RWPE1 (cell line): ENCODE measurements at regions not wholly inside any gene's neighbourhood (a gene's known extent, or its start where the extent isn't known, plus 50 kb on each side); places are given as distances from the start of the nearest gene placed in this dataset.

Experiments used
- CTCF ChIA-PET: fragments of 350-600 bp; sonication (Branson Sonifier 250); formaldehyde crosslinking; extraction: SDS; loops from one replicate; lab custom pipeline; 2021; lab: Yijun Ruan, JAX
- POLR2A ChIA-PET: fragments of 400-600 bp; formaldehyde crosslinking; extraction: SDS; loops from one replicate; lab custom pipeline; 2020; ENCODE audit warnings: antibody characterized with exemption; ENCODE audit not compliant: low non-redundant PET; lab: Yijun Ruan, JAX
- DNase-seq: peaks from one replicate; pipeline ENCODE4 v3.0.0; 2012; ENCODE audit warnings: low spot score
- H3K27ac ChIP-seq: fragments of 450-650 bp; 2 replicates; pipeline ENCODE4 v1.5.1; 2017
- TF ChIP-seq, protein P1 (sequence below): fragments of 450-650 bp; conservative IDR thresholded peaks from 2 replicates; pipeline ENCODE4 v1.5.1; 2017; ENCODE audit warnings: low read depth, mild to moderate bottlenecking

DNA sequence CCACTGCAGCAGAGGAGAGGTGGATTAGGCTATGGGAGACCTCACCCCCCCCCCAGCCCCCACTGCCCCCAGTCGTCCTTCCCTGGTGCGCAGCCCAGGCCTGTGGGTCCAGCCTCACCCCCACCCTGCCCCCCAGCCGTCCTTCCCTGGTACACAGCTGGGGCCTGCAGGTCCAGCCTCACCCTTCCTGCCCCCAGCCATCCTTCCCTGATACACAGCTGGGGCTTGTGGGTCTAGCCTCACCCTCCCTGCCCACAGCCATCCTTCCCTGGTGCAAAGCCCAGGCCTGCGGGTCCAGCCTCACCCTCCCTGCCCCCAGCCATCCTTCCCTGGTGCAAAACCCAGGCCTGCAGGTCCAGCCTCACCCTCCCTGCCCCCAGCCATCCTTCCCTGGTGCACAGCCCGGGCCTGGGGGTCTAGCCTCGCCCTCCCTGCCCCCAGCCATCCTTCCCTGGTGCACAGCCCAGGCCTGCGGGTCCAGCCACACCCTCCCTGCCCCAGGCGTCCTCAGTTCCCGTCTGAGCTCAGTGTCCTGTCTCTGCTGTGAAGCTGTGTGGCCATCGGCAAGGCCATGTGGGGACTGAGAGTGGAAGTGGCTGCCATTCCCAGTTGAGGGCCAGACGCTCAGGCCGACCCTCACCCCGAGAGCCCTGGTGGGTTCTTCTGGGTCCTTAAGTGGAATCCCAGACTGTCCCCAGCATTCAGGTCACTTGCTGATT lies 86.8 kb upstream of the SNTG2 start:
- TF ChIP-seq, protein P1, sequence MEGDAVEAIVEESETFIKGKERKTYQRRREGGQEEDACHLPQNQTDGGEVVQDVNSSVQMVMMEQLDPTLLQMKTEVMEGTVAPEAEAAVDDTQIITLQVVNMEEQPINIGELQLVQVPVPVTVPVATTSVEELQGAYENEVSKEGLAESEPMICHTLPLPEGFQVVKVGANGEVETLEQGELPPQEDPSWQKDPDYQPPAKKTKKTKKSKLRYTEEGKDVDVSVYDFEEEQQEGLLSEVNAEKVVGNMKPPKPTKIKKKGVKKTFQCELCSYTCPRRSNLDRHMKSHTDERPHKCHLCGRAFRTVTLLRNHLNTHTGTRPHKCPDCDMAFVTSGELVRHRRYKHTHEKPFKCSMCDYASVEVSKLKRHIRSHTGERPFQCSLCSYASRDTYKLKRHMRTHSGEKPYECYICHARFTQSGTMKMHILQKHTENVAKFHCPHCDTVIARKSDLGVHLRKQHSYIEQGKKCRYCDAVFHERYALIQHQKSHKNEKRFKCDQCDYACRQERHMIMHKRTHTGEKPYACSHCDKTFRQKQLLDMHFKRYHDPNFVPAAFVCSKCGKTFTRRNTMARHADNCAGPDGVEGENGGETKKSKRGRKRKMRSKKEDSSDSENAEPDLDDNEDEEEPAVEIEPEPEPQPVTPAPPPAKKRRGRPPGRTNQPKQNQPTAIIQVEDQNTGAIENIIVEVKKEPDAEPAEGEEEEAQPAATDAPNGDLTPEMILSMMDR, result no peak
- DNase-seq, result no peak
- ChIA-PET POLR2A (no interaction called here), CTCF (no interaction called here)
- no peak overlapping the region for H3K27ac ChIP-seq

DNA sequence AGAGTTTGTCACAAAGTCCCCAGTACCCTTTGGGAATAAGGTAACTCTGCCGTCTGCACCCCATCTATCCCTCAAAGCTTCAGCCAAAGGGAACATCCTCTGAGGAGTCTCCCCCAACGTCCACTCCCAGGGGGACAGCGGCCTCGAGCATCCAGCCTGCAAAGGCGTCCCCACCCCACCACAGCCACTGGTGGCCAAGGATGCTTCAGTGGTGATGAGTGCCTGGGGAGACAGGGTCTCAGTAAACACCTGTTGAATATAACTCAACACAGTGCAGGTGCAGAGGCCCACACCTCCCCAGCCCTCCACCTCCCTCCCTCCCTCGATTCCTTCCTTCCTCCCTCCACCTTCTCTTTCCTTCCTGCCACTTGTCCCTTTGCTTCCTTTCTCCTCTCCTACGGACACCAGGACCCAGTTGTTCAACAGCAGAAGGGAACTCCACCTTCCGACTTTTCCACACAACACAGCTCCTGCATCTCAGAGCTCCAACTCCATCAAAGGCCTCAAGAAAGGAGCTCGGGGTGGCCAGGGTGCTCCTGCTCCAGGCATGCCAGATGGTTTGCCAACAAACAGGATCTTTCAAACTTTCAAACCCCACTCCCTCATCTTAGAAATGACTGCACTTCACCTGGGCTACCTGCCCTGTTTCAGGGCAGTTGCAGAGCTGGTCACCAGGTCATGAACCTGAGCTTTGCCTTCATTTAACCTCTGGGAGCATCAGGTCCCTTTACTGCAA lies 87.8 kb upstream of the SNTG2 start:
- TF ChIP-seq, protein P1, result no peak
- POLR2A ChIA-PET, result no interaction called here
- CTCF ChIA-PET, result no interaction called here
- H3K27ac ChIP-seq, result no peak overlapping the region
- no peak for DNase-seq

DNA sequence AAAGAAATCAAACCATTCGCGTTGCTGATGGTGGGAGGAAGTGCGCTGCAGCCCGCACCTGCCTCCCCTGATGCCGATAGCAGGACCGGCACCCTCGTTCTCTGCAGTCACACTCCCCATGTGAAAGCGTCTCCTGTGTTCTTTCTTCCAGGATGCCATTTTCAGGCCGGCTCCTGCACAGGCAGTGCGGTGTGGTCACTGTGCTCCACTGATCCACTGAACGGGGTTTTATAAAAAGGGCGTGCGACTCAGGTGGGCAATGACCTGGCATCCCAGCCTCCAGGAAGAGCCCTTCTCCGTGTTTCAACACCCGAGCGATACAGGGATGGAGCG lies 88.3 kb upstream of the SNTG2 start:
- TF ChIP-seq, protein P1, result no peak
- no peak for DNase-seq
- ChIA-PET CTCF (no interaction called here), POLR2A (no interaction called here)
- no peak overlapping the region for H3K27ac ChIP-seq

DNA sequence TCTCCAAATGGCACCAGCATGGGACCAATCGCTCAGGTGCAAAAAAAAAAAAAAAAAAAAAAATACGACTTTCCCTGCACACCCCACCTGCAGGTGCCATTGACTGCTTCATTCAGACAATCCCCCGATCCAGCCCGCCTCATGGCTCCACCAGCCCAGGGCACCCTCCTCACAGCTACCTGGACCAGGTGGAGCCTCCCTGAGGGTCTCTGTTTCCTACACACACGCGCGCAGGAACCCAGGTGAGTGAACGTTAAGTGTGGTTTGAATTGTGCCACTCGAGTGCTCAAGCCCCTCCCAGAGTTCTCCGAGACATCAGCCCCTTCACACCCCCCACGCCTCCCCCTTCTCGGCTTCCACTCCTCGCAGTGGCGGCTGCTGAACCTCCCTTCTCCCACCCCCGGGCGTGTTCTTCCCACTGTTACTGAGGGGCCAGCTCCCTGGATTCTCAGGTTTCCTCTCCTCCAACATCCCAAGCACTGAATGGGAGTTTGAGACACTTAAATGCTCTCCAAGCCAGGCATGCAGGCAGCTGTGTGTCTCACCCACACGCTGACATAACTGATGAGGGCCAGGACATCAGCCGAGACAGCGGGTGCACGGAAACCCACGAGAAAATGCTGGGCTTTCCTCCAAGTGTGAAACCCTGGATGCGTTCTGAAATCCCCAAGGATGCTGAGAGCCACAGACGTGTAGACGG lies 88.8 kb upstream of the SNTG2 start:
- TF ChIP-seq, protein P1, result no peak
- H3K27ac ChIP-seq, result no peak overlapping the region
- POLR2A ChIA-PET, result no interaction called here
- CTCF ChIA-PET, result interaction anchor here (0.6 kb wide), 2 partner anchors 80 to 400 kb away, joined by 3 read pairs; no protein-coding TSS in a partner anchor
- no peak for DNase-seq

DNA sequence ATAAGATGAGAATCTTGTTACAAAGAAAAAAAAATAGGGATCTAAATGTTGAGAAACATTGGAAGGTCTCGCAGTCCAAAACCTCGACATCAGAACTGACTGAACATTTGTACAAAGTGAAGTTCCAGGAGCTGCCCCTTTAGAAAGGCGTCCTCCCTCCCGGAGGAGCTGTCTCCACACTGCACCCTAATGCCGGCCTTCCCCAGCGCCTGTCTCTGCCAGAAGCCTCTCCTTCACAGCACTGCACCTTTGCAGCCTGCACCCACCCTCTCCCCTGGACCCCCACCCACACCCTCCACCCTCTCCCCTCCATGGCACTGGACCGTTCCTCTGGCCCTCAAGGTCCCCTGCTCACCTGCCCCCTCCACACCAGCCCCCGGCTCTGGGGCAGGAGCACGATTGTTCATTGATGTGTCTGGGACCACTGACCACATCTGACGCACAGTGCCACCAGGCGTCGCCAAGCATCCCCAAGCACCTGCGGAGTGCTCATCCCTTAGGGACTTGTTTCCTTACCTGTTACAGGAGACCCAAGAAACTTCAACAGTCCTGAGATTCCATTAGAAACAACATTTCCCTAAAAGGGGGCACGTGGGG lies 90.3 kb upstream of the SNTG2 start:
- TF ChIP-seq, protein P1, result no peak
- POLR2A ChIA-PET, result no interaction called here
- CTCF ChIA-PET, result interaction anchor here (0.7 kb wide), 1 partner anchor 41 kb away, joined by 4 read pairs; no protein-coding TSS in a partner anchor

DNA sequence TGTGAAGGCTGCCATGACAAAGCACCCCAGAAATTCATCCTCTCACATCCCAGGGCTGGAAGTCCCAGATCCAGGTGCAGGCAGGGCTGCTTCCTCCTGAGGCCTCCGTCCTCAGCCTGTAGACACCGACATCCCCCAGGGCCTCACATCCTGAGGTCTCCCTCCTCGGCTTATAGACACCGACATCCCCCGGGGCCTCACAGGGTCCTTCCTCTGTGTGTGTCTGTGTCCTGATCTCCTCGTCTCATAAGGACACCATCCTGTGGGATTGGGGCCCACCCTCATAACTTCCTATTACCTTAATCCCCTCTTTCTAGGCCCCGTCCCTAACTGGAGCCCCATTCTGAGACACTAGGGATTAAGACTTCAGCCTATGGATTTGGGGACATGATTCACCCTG lies 92.0 kb upstream of the SNTG2 start:
- no peak for DNase-seq
- ChIA-PET CTCF (no interaction called here), POLR2A (no interaction called here)
- TF ChIP-seq, protein P1, result no peak
- H3K27ac ChIP-seq, result no peak overlapping the region

More for the DNA sequence above, 90.3 kb upstream of the SNTG2 start:
- no peak for DNase-seq
- H3K27ac ChIP-seq, result no peak overlapping the region
